Chondrocyte (in vitro differentiated cells): ENCODE measurements at regions not wholly inside any gene's neighbourhood (a gene's known extent, or its start where the extent isn't known, plus 50 kb on each side); places are given as distances from the start of the nearest gene placed in this dataset.
A peak's percentile ranks its signal among the peaks of the same experiment; 100 is the strongest.

Experiments used
- DNase-seq: peaks from one replicate; pipeline ENCODE4 v3.0.0; 2021; ENCODE audit warnings: mixed read lengths, low spot score
- H3K27ac Mint-ChIP-seq: one replicate; pipeline ENCODE4 v1.8.0; 2021; ENCODE audit warnings: mild to moderate bottlenecking, moderate library complexity, mixed read lengths; ENCODE audit not compliant: unreplicated experiment
- H3K27me3 Mint-ChIP-seq: 2 replicates; pipeline ENCODE4 v1.8.0; 2021; ENCODE audit warnings: low read depth, mixed read lengths
- H3K36me3 Mint-ChIP-seq: 2 replicates; pipeline ENCODE4 v1.8.0; 2021; ENCODE audit warnings: low read depth, mixed read lengths
- H3K4me1 Mint-ChIP-seq: 2 replicates; pipeline ENCODE4 v1.8.0; 2021; ENCODE audit warnings: low read depth, mild to moderate bottlenecking, mixed read lengths
- H3K4me3 Mint-ChIP-seq: one replicate; pipeline ENCODE4 v1.8.0; 2021; ENCODE audit warnings: mild to moderate bottlenecking, moderate library complexity, mixed read lengths; ENCODE audit not compliant: unreplicated experiment
- H3K9me3 Mint-ChIP-seq: 2 replicates; pipeline ENCODE4 v1.8.0; 2021; ENCODE audit warnings: low read depth, mixed read lengths
- CTCF ChIP-seq: fragments of 200-600 bp; sonication (generic); IDR thresholded peaks from 2 replicates; pipeline ENCODE4 v1.5.0; 2021; ENCODE audit warnings: antibody characterized with exemption, mild to moderate bottlenecking, moderate library complexity

GRCh38 chr6:169885131-169885530 lies 133.7 kb downstream of the ERMARD start:
- Mint-ChIP-seq H3K27ac (no peak overlapping the region), H3K4me1 (no peaks in the 10 kb centered on the region), H3K36me3 (no peaks in the 10 kb centered on the region), H3K4me3 (no peak overlapping the region), H3K27me3 (peaks cover 67% of the 10 kb centered on the region), H3K9me3 (peaks cover 7% of the 10 kb centered on the region)
- TF ChIP-seq CTCF, result no peak
- DNase-seq, result no peak

- no peaks in the 10 kb centered on the region for H3K36me3 Mint-ChIP-seq
- peaks cover 7% of the 10 kb centered on the region for H3K9me3 Mint-ChIP-seq
- TF ChIP-seq CTCF, result no peak
- DNase-seq, result peak; percentile 54
- H3K4me3 Mint-ChIP-seq, result no peak overlapping the region
- H3K27me3 Mint-ChIP-seq, result peaks cover 66% of the 10 kb centered on the region
- no peak overlapping the region for H3K27ac Mint-ChIP-seq
- no peaks in the 10 kb centered on the region for H3K4me1 Mint-ChIP-seq
Observed at GRCh38 chr6:169884158-169884557, 132.7 kb downstream of the ERMARD start.

- H3K27ac Mint-ChIP-seq, result no peak overlapping the region
- H3K36me3 Mint-ChIP-seq, result no peaks in the 10 kb centered on the region
- H3K4me1 Mint-ChIP-seq, result no peaks in the 10 kb centered on the region
- no peak overlapping the region for H3K4me3 Mint-ChIP-seq
- H3K9me3 Mint-ChIP-seq, result peaks cover 7% of the 10 kb centered on the region
- no peak for TF ChIP-seq CTCF
- DNase-seq, result no peak
- H3K27me3 Mint-ChIP-seq, result peaks cover 66% of the 10 kb centered on the region
Observed at GRCh38 chr6:169883316-169883715, 131.9 kb downstream of the ERMARD start.

- Mint-ChIP-seq H3K27ac (no peak overlapping the region), H3K4me1 (no peaks in the 10 kb centered on the region), H3K27me3 (peaks cover 65% of the 10 kb centered on the region), H3K4me3 (no peak overlapping the region), H3K36me3 (no peaks in the 10 kb centered on the region), H3K9me3 (peaks cover 7% of the 10 kb centered on the region)
- TF ChIP-seq CTCF, result no peak
- DNase-seq, result no peak
Observed at GRCh38 chr6:169881976-169882375, 130.6 kb downstream of the ERMARD start.

GRCh38 chr6:169881398-169881797 lies 130.0 kb downstream of the ERMARD start:
- no peaks in the 10 kb centered on the region for H3K4me1 Mint-ChIP-seq
- no peak for DNase-seq
- H3K36me3 Mint-ChIP-seq, result no peaks in the 10 kb centered on the region
- no peak for TF ChIP-seq CTCF
- H3K9me3 Mint-ChIP-seq, result peaks cover 7% of the 10 kb centered on the region
- H3K4me3 Mint-ChIP-seq, result no peak overlapping the region
- H3K27me3 Mint-ChIP-seq, result peaks cover 68% of the 10 kb centered on the region
- no peak overlapping the region for H3K27ac Mint-ChIP-seq
